Heart left ventricle (tissue), 16 donors: ENCODE measurements at regions not wholly inside any gene's neighbourhood (a gene's known extent, or its start where the extent isn't known, plus 50 kb on each side); places are given as distances from the start of the nearest gene placed in this dataset.

ENCODE experiments used
- ATAC-seq, 4 donors: fragments of 200-7000 bp; cut with Tn5 transposase; one replicate each; pipeline ENCODE4 v1.9.1; 2020 to 2022; ENCODE audit warnings: moderate library complexity in 4 of 4, mild to moderate bottlenecking in 3 of 4, moderate number of reproducible peaks in 1 of 4
- DNase-seq, 5 donors: peaks; one replicate each; pipeline ENCODE4 v3.0.0-alpha.2; 2020
- H3K27ac ChIP-seq, 12 donors: fragments of 200-600 bp; sonication (generic) in 4 of 12; one replicate each; pipeline versions ENCODE4 v1.5.0 to v1.8.0; 2016 to 2022; ENCODE audit warnings: mild to moderate bottlenecking in 2 of 12
- H3K27me3 ChIP-seq, 9 donors: fragments of 200-600 bp; sonication (generic) in 2 of 9; one replicate each; pipeline versions ENCODE4 v1.5.1 to v1.8.0; 2016 to 2022; ENCODE audit warnings: mild to moderate bottlenecking in 3 of 9
- H3K36me3 ChIP-seq, 9 donors: fragments of 200-600 bp; sonication (generic) in 2 of 9; one replicate each; pipeline versions ENCODE4 v1.5.0 to v1.8.0; 2018 to 2022; ENCODE audit warnings: mild to moderate bottlenecking in 2 of 9
- H3K4me1 ChIP-seq, 12 donors: fragments of 200-600 bp; sonication (generic) in 4 of 12; one replicate each; pipeline versions ENCODE4 v1.5.0 to v1.8.0; 2016 to 2022; ENCODE audit warnings: mild to moderate bottlenecking in 3 of 12
- H3K4me3 ChIP-seq, 12 donors: fragments of 200-600 bp; sonication (generic) in 4 of 12; one replicate each; pipeline versions ENCODE4 v1.5.0 to v1.8.0; 2017 to 2022; ENCODE audit warnings: mild to moderate bottlenecking in 9 of 12, moderate library complexity in 4 of 12
- H3K9me3 ChIP-seq, 12 donors: fragments of 200-600 bp; sonication (generic) in 4 of 12; one replicate each; pipeline versions ENCODE4 v1.5.0 to v1.8.0; 2016 to 2022; ENCODE audit warnings: mild to moderate bottlenecking in 1 of 12
- POLR2A ChIP-seq, 2 donors: fragments of 450-650 bp; IDR thresholded peaks; one replicate each; pipeline ENCODE4 v1.6.1; 2017; ENCODE audit warnings: antibody characterized with exemption in 2 of 2, mild to moderate bottlenecking in 2 of 2, moderate library complexity in 2 of 2
- WGBS, 4 donors: extraction: QIAGEN DNeasy Blood & Tissue Kit in 2 of 4; methylation state at CpG; one replicate each; pipeline versions ENCODE4 v1.1.5 to v1.1.7; 2013 to 2018; 5-methylcytosine and 5-hydroxymethylcytosine counted together
- intact Hi-C, 10 donors: fragments of 100-400 bp; cut with DNase I; formaldehyde crosslinking; loops; one replicate each; pipeline versions ENCODE4 v1.11.1 to v1.14.2; 2022
- TF ChIP-seq, protein P1 (sequence below), 12 donors: fragments of 200-600 bp; sonication (generic) in 4 of 12; IDR thresholded peaks; one replicate each; pipeline versions ENCODE4 v1.5.0 to v1.8.0; 2018 to 2022; ENCODE audit warnings: antibody characterized with exemption in 12 of 12, mild to moderate bottlenecking in 5 of 12
- donor health status: ischemic (EF 13 %, LVEDD 7.1; RV severe dilation, severe dysfunction).
- donor health status: healthy with polysubstance abuse.
- donor health status: DM: no; HTN: yes; CAD: no.
- donor health status: DM: no; HTN: no; CAD: no.
- donor health status: ischemic (EF 25% LVEDD 6.9; RV normal size, moderate dysfunction).
- donor health status: ischemic (EF 25% LVEDD 5.7; RV mildly dilated, moderate dysfunction).
- donor health status: healthy.
- donor health status: DM: yes; HTN: yes; CAD: no.
- donor health status: ischemic (EF 35%, LVEDD 5.7; RV mildly dilated, moderate dysfunction).
- donor health status: nonischemic (EF 11% LVEDD 7.7; RV severe dilation, severe dysfunction).
- donor health status: DM: yes; HTN: yes; CAD: no.
- donor health status: PGD.
- donor health status: ischemic (EF 29% LVEDD 5.4; RV normal size, mild dysfunction).
- donor health status: nonischemic (EF 23%, LVEDD 6.1; RV moderate dilation, normal function).

DNA sequence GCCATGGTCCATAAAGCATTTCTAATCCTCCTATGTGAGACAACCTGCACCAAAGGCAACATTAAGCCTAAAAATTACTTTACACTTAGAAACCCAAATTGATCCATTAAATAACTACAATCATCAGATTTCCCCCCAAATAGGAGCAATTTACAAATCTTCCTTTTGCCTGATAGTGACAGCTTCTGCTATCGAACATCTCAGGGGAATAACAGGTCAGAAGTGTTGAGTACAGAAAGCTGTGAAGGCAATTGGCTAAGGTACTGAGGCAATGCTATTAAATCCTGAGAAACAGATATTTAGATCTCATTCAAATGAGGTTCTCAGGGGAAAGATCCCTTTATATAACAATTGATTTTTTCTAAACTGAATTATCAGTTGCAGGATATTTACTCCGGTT lies 141.1 kb downstream of the PIK3R1 start:
- Histone ChIP-seq H3K27me3 (no peaks in the 10 kb centered on the region), H3K4me3 (no peak overlapping the region), H3K4me1 (peaks cover 0 to 5% (median 0%) of the 10 kb centered on the region in 12 donors), H3K36me3 (no peaks in the 10 kb centered on the region), H3K27ac (no peak overlapping the region), H3K9me3 (no peaks in the 10 kb centered on the region)
- no peak for ATAC-seq
- DNase-seq: no peak
- TF ChIP-seq, protein P1, sequence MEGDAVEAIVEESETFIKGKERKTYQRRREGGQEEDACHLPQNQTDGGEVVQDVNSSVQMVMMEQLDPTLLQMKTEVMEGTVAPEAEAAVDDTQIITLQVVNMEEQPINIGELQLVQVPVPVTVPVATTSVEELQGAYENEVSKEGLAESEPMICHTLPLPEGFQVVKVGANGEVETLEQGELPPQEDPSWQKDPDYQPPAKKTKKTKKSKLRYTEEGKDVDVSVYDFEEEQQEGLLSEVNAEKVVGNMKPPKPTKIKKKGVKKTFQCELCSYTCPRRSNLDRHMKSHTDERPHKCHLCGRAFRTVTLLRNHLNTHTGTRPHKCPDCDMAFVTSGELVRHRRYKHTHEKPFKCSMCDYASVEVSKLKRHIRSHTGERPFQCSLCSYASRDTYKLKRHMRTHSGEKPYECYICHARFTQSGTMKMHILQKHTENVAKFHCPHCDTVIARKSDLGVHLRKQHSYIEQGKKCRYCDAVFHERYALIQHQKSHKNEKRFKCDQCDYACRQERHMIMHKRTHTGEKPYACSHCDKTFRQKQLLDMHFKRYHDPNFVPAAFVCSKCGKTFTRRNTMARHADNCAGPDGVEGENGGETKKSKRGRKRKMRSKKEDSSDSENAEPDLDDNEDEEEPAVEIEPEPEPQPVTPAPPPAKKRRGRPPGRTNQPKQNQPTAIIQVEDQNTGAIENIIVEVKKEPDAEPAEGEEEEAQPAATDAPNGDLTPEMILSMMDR (IDR thresholded peaks at IDR 0.05): no peak
- TF ChIP-seq POLR2A (IDR thresholded peaks at IDR 0.05): no peak
- 82 to 89% (median 84%) methylated on average over 2 of the region's 2 CpGs for WGBS, 4 donors
- intact Hi-C loops: no loop called here

DNA sequence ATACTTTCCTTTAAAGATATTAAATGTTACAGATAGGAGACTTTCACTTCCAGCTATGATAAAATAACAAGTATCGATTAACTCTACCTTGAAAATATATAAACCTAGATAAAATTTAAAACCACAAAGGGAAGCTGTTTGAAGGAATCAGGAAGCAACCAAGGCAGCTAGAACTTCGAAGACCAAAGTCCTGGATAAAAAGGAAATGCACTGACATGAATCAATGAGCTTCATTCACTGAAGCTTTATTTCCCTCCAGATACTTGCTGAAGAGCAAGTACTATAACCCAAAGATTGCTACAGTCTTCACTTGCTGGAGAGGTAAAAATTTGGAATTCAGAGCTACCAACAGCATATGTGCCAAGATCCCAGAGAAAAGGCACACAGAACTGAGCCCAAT lies 144.1 kb downstream of the PIK3R1 start:
- Histone ChIP-seq H3K4me1 (peaks cover 0 to 5% (median 0%) of the 10 kb centered on the region in 12 donors), H3K27me3 (no peaks in the 10 kb centered on the region), H3K27ac (no peak overlapping the region), H3K36me3 (no peaks in the 10 kb centered on the region), H3K9me3 (peaks cover 0 to 15% (median 0%) of the 10 kb centered on the region in 12 donors), H3K4me3 (no peak overlapping the region)
- 72 to 85% (median 76%) methylated on average over 2 of the region's 2 CpGs for WGBS, 4 donors
- ATAC-seq: no peak
- TF ChIP-seq POLR2A (IDR thresholded peaks at IDR 0.05): no peak
- TF ChIP-seq, protein P1 (IDR thresholded peaks at IDR 0.05): no peak
- no peak for DNase-seq
- intact Hi-C loops: no loop called here

DNA sequence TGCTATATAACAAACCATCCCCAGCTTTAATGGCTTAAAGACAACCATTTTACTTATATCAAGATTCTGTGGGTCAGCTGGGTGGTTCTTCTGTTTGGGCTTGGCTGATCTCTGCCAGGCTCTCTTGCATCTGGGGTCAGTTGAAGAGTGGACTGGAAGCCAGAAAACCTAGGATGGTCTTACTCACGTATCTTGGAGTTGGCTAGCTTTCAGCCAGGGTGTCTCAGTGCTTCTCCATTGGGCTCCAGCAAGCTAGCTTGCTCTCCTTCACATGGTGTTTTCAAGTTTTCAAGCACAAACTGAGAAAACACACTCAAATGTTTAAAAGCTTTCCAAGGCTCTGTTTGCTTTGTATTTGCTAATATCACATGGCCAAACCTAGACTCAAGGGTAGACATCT lies 146.8 kb downstream of the PIK3R1 start:
- H3K4me1 ChIP-seq: peaks cover 0 to 5% (median 0%) of the 10 kb centered on the region in 12 donors
- peaks cover 0 to 15% (median 0%) of the 10 kb centered on the region in 12 donors for H3K9me3 ChIP-seq
- TF ChIP-seq, protein P1 (IDR thresholded peaks at IDR 0.05): no peak
- TF ChIP-seq POLR2A (IDR thresholded peaks at IDR 0.05): no peak
- intact Hi-C loops: no loop called here
- H3K36me3 ChIP-seq: no peaks in the 10 kb centered on the region
- H3K4me3 ChIP-seq: no peak overlapping the region
- no peaks in the 10 kb centered on the region for H3K27me3 ChIP-seq
- no peak for DNase-seq
- no peak for ATAC-seq
- H3K27ac ChIP-seq: no peak overlapping the region
- 86 to 100% (median 89%) methylated on average over 1 of the region's 1 CpG for WGBS, 4 donors

DNA sequence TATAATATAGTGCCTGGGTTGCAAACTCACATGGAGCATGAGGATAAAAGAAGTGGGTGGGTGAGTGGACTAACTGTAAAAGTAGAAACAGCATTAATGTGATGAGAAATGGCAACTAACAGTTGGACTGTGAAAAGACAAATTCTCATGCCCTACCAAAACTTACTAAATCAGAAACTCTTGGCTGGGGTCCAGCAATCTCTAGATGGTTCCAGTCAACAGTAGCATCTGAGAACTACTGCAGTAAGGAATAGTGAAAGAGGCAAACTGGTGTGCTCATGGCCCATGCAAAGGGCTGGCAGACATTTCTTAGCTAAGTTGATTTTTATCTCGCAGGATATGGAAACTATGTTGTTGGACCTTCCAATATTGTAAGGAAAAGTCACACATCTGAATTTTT lies 150.3 kb downstream of the PIK3R1 start:
- peaks cover 0 to 20% (median 0%) of the 10 kb centered on the region in 12 donors for H3K4me1 ChIP-seq
- no peak overlapping the region for H3K27ac ChIP-seq
- intact Hi-C loops: no loop called here
- no peak for ATAC-seq
- no peak for TF ChIP-seq POLR2A (IDR thresholded peaks at IDR 0.05)
- no peak overlapping the region for H3K4me3 ChIP-seq
- no peak for DNase-seq
- H3K27me3 ChIP-seq: no peaks in the 10 kb centered on the region
- peaks cover 0 to 15% (median 0%) of the 10 kb centered on the region in 12 donors for H3K9me3 ChIP-seq
- WGBS, 4 donors: 93 to 100% (median 97%) methylated on average over 1 of the region's 1 CpG
- no peaks in the 10 kb centered on the region for H3K36me3 ChIP-seq

DNA sequence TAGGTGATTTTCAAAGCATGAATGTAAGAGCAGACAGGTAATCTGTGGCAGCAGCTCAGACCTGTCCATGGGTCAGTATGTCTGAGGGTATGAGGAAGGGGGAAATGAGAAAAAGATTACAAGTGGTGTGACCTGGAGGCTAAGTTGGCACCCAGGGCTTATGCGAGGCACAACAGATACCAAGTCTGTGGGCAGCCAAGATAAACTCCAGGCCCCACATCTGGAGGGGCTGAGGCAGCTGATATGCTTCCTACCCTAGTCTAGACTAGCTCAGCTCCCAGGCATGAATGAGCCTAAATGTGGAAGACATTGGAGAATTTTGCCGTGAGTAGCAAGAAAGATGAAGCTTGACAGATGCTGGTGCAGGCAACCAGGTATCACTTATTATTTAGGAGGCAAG lies 151.7 kb downstream of the PIK3R1 start:
- Histone ChIP-seq H3K36me3 (no peaks in the 10 kb centered on the region), H3K27me3 (no peaks in the 10 kb centered on the region), H3K4me3 (no peak overlapping the region), H3K4me1 (peaks cover 0 to 30% (median 0%) of the 10 kb centered on the region in 12 donors), H3K9me3 (peaks cover 0 to 13% (median 0%) of the 10 kb centered on the region in 12 donors), H3K27ac (no peak overlapping the region)
- TF ChIP-seq, protein P1 (IDR thresholded peaks at IDR 0.05): no peak
- TF ChIP-seq POLR2A (IDR thresholded peaks at IDR 0.05): no peak
- DNase-seq (no peak), ATAC-seq (no peak)
- 60 to 79% (median 75%) methylated on average over 2 of the region's 2 CpGs for WGBS, 4 donors
- intact Hi-C loops: no loop called here
